ENCODE measurements at regions not wholly inside any gene's neighbourhood (a gene's known extent, or its start where the extent isn't known, plus 50 kb on each side); places are given as distances from the start of the nearest gene placed in this dataset.

- Histone ChIP-seq H2AFZ (ENCODE audit: low read depth, low read length) (no peak overlapping the region), H3K4me2 (ENCODE audit: insufficient read depth, low read length) (no peak overlapping the region), H3K79me2 (ENCODE audit: insufficient read depth, low read length) (no peaks in the 10 kb centered on the region), H3K9ac (ENCODE audit: low read depth, low read length) (no peak overlapping the region), H3K27me3 (ENCODE audit: insufficient read depth, low read length, poor library complexity) (no peaks in the 10 kb centered on the region), H4K20me1 (ENCODE audit: insufficient read depth, low read length) (no peaks in the 10 kb centered on the region), H3K9me3 (ENCODE audit: insufficient read depth, low read length, severe bottlenecking) (no peaks in the 10 kb centered on the region), H3K36me3 (ENCODE audit: insufficient read depth, low read length) (no peaks in the 10 kb centered on the region), H3K4me3 (ENCODE audit: low read depth in 1 of 2, low read length in 2 of 2) (no peak overlapping the region), H3K27ac (ENCODE audit: low read length) (no peak overlapping the region), H3K4me1 (ENCODE audit: insufficient read depth, low read length) (no peaks in the 10 kb centered on the region)
- ATAC-seq (ENCODE audit: insufficient read depth, low read depth) (no peak), DNase-seq (no peak)
- no peak for TF ChIP-seq EZH2 (IDR thresholded peaks at IDR 0.05; ENCODE audit: borderline replicate concordance, low read depth, low read length, severe bottlenecking)
- TF ChIP-seq, protein P1, sequence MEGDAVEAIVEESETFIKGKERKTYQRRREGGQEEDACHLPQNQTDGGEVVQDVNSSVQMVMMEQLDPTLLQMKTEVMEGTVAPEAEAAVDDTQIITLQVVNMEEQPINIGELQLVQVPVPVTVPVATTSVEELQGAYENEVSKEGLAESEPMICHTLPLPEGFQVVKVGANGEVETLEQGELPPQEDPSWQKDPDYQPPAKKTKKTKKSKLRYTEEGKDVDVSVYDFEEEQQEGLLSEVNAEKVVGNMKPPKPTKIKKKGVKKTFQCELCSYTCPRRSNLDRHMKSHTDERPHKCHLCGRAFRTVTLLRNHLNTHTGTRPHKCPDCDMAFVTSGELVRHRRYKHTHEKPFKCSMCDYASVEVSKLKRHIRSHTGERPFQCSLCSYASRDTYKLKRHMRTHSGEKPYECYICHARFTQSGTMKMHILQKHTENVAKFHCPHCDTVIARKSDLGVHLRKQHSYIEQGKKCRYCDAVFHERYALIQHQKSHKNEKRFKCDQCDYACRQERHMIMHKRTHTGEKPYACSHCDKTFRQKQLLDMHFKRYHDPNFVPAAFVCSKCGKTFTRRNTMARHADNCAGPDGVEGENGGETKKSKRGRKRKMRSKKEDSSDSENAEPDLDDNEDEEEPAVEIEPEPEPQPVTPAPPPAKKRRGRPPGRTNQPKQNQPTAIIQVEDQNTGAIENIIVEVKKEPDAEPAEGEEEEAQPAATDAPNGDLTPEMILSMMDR (IDR thresholded peaks at IDR 0.05; ENCODE audit: borderline replicate concordance, extremely low read depth, low read length, poor library complexity, severe bottlenecking) = no peak
Observed at GRCh38 chr4:54915276-54915675, 210.1 kb downstream of the KDR start.

DNA sequence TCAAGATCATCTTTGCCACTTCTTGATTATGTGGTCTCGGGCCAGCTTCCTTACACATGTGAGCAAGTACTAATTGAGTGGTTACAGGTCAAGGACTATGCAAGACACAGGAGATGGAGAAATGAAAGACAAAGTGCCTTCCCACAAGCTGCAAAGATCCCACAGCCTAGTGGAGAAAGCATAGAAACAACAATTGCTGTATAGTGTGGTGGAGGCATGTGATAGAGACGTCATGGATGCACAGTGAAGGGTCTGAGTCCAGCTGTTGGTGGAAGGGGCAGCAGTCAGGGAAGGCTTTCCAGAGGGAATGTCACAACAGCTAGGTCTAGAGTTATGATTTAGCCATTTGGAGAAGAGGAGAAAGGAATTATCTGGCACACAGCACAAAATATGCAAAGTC lies 210.6 kb downstream of the KDR start:
- Histone ChIP-seq H3K4me3 (ENCODE audit: low read depth in 1 of 2, low read length in 2 of 2) (no peak overlapping the region), H3K27ac (ENCODE audit: low read length) (no peak overlapping the region), H3K9ac (ENCODE audit: low read depth, low read length) (no peak overlapping the region), H3K27me3 (ENCODE audit: insufficient read depth, low read length, poor library complexity) (no peaks in the 10 kb centered on the region), H3K9me3 (ENCODE audit: insufficient read depth, low read length, severe bottlenecking) (no peaks in the 10 kb centered on the region), H3K4me1 (ENCODE audit: insufficient read depth, low read length) (no peaks in the 10 kb centered on the region), H3K79me2 (ENCODE audit: insufficient read depth, low read length) (no peaks in the 10 kb centered on the region), H4K20me1 (ENCODE audit: insufficient read depth, low read length) (no peaks in the 10 kb centered on the region), H3K4me2 (ENCODE audit: insufficient read depth, low read length) (no peak overlapping the region), H2AFZ (ENCODE audit: low read depth, low read length) (no peak overlapping the region), H3K36me3 (ENCODE audit: insufficient read depth, low read length) (no peaks in the 10 kb centered on the region)
- no peak for DNase-seq
- TF ChIP-seq EZH2 (IDR thresholded peaks at IDR 0.05; ENCODE audit: borderline replicate concordance, low read depth, low read length, severe bottlenecking) = no peak
- TF ChIP-seq, protein P1 (IDR thresholded peaks at IDR 0.05; ENCODE audit: borderline replicate concordance, extremely low read depth, low read length, poor library complexity, severe bottlenecking) = no peak
- no peak for ATAC-seq (ENCODE audit: insufficient read depth, low read depth)

- Histone ChIP-seq H2AFZ (ENCODE audit: low read depth, low read length) (no peak overlapping the region), H3K27ac (ENCODE audit: low read length) (no peak overlapping the region), H3K4me3 (ENCODE audit: low read depth in 1 of 2, low read length in 2 of 2) (no peak overlapping the region), H3K79me2 (ENCODE audit: insufficient read depth, low read length) (no peaks in the 10 kb centered on the region), H3K9me3 (ENCODE audit: insufficient read depth, low read length, severe bottlenecking) (no peaks in the 10 kb centered on the region), H3K4me2 (ENCODE audit: insufficient read depth, low read length) (no peak overlapping the region), H4K20me1 (ENCODE audit: insufficient read depth, low read length) (no peaks in the 10 kb centered on the region), H3K9ac (ENCODE audit: low read depth, low read length) (no peak overlapping the region), H3K36me3 (ENCODE audit: insufficient read depth, low read length) (no peaks in the 10 kb centered on the region), H3K4me1 (ENCODE audit: insufficient read depth, low read length) (no peaks in the 10 kb centered on the region), H3K27me3 (ENCODE audit: insufficient read depth, low read length, poor library complexity) (no peaks in the 10 kb centered on the region)
- TF ChIP-seq EZH2 (IDR thresholded peaks at IDR 0.05; ENCODE audit: borderline replicate concordance, low read depth, low read length, severe bottlenecking) = no peak
- TF ChIP-seq, protein P1 (IDR thresholded peaks at IDR 0.05; ENCODE audit: borderline replicate concordance, extremely low read depth, low read length, poor library complexity, severe bottlenecking) = no peak
- no peak for ATAC-seq (ENCODE audit: insufficient read depth, low read depth)
- DNase-seq = no peak
Observed at GRCh38 chr4:54913751-54914526, 211.5 kb downstream of the KDR start.
